ENCODE measurements at regions not wholly inside any gene's neighbourhood (a gene's known extent, or its start where the extent isn't known, plus 50 kb on each side); places are given as distances from the start of the nearest gene placed in this dataset.

GRCh38 chr6:164195942-164196281, 781.4 kb downstream of the QKI start:
- Histone ChIP-seq H3K4me3 (no peak overlapping the region), H3K27me3 (no peaks in the 10 kb centered on the region), H3K4me1 (peaks cover 0 to 7% (median 0%) of the 10 kb centered on the region in 3 donors), H3K9me3 (no peaks in the 10 kb centered on the region), H3K36me3 (no peaks in the 10 kb centered on the region), H3K27ac (no peak overlapping the region)
- TF ChIP-seq CTCF (IDR thresholded peaks at IDR 0.05) (no peak), POLR2AphosphoS5 (IDR thresholded peaks at IDR 0.05) (no peak), POLR2A (IDR thresholded peaks at IDR 0.05) (no peak), EP300 (IDR thresholded peaks at IDR 0.05) (no peak)
- 43 to 47% methylated on average over 1 of the region's 1 CpG for whole genome bisulfite sequencing, 2 donors (ENCODE audit: low coverage in 1 of 2)
- no peak for ATAC-seq

- Histone ChIP-seq H3K4me3 (no peak overlapping the region), H3K4me1 (peaks cover 0 to 7% (median 0%) of the 10 kb centered on the region in 3 donors), H3K27me3 (no peaks in the 10 kb centered on the region), H3K36me3 (no peaks in the 10 kb centered on the region), H3K27ac (no peak overlapping the region), H3K9me3 (no peaks in the 10 kb centered on the region)
- ATAC-seq: no peak
- WGBS, 2 donors (ENCODE audit: low coverage in 1 of 2): 51 to 65% methylated on average over 4 to 6 of the region's 6 CpGs
- TF ChIP-seq POLR2A (IDR thresholded peaks at IDR 0.05): no peak
- no peak for TF ChIP-seq EP300 (IDR thresholded peaks at IDR 0.05)
- TF ChIP-seq POLR2AphosphoS5 (IDR thresholded peaks at IDR 0.05): no peak
Observed at GRCh38 chr6:164195278-164195941, 780.9 kb downstream of the QKI start.

- TF ChIP-seq POLR2AphosphoS5 (IDR thresholded peaks at IDR 0.05) (no peak), CTCF (IDR thresholded peaks at IDR 0.05) (no peak), POLR2A (IDR thresholded peaks at IDR 0.05) (no peak), EP300 (IDR thresholded peaks at IDR 0.05) (no peak)
- no peaks in the 10 kb centered on the region for H3K27me3 ChIP-seq
- no peak for ATAC-seq
- 68 to 89% methylated on average over 3 to 4 of the region's 4 CpGs for WGBS, 2 donors (ENCODE audit: low coverage in 1 of 2)
- no peaks in the 10 kb centered on the region for H3K4me1 ChIP-seq
- no peak overlapping the region for H3K4me3 ChIP-seq
- H3K27ac ChIP-seq: no peak overlapping the region
- no peaks in the 10 kb centered on the region for H3K9me3 ChIP-seq
- no peaks in the 10 kb centered on the region for H3K36me3 ChIP-seq
Observed at GRCh38 chr6:164188861-164189260, 774.3 kb downstream of the QKI start.

GRCh38 chr6:164185471-164185871, 771.0 kb downstream of the QKI start:
- no peak for ATAC-seq
- H3K27me3 ChIP-seq: no peaks in the 10 kb centered on the region
- H3K36me3 ChIP-seq: no peaks in the 10 kb centered on the region
- WGBS, 2 donors (ENCODE audit: low coverage in 1 of 2): 67 to 76% methylated on average over 3 to 7 of the region's 7 CpGs
- no peaks in the 10 kb centered on the region for H3K9me3 ChIP-seq
- H3K27ac ChIP-seq: no peak overlapping the region
- no peak for TF ChIP-seq POLR2A (IDR thresholded peaks at IDR 0.05)
- TF ChIP-seq CTCF (IDR thresholded peaks at IDR 0.05): no peak
- no peak for TF ChIP-seq EP300 (IDR thresholded peaks at IDR 0.05)
- TF ChIP-seq POLR2AphosphoS5 (IDR thresholded peaks at IDR 0.05): no peak
- no peak overlapping the region for H3K4me3 ChIP-seq
- no peaks in the 10 kb centered on the region for H3K4me1 ChIP-seq

- H3K27me3 ChIP-seq: no peaks in the 10 kb centered on the region
- H3K9me3 ChIP-seq: no peaks in the 10 kb centered on the region
- H3K4me3 ChIP-seq: no peak overlapping the region
- H3K27ac ChIP-seq: no peak overlapping the region
- no peaks in the 10 kb centered on the region for H3K36me3 ChIP-seq
- 68 to 100% methylated on average over 1 to 4 of the region's 4 CpGs for WGBS, 2 donors (ENCODE audit: low coverage in 1 of 2)
- no peak for TF ChIP-seq POLR2AphosphoS5 (IDR thresholded peaks at IDR 0.05)
- TF ChIP-seq CTCF (IDR thresholded peaks at IDR 0.05): no peak
- TF ChIP-seq EP300 (IDR thresholded peaks at IDR 0.05): no peak
- no peak for TF ChIP-seq POLR2A (IDR thresholded peaks at IDR 0.05)
- ATAC-seq: no peak
- no peaks in the 10 kb centered on the region for H3K4me1 ChIP-seq
Observed at GRCh38 chr6:164184410-164184809, 769.9 kb downstream of the QKI start.
